Glutamatergic neuron (in vitro differentiated cells): ENCODE measurements at regions not wholly inside any gene's neighbourhood (a gene's known extent, or its start where the extent isn't known, plus 50 kb on each side); places are given as distances from the start of the nearest gene placed in this dataset.

Source experiments
- DNase-seq: peaks from one replicate; pipeline ENCODE4 v3.0.0; 2022
- H3K27ac Mint-ChIP-seq: one replicate; pipeline ENCODE4 v1.8.0; 2020; ENCODE audit warnings: mild to moderate bottlenecking, mixed read lengths, inconsistent platforms; ENCODE audit not compliant: unreplicated experiment
- H3K27me3 Mint-ChIP-seq: one replicate; pipeline ENCODE4 v1.8.0; 2020; ENCODE audit warnings: mild to moderate bottlenecking, moderate library complexity, mixed read lengths, inconsistent platforms; ENCODE audit not compliant: unreplicated experiment
- H3K36me3 Mint-ChIP-seq: one replicate; pipeline ENCODE4 v1.8.0; 2020; ENCODE audit warnings: mild to moderate bottlenecking, mixed read lengths, inconsistent platforms; ENCODE audit not compliant: unreplicated experiment
- H3K4me1 Mint-ChIP-seq: one replicate; pipeline ENCODE4 v1.8.0; 2020; ENCODE audit warnings: mild to moderate bottlenecking, low read depth, mixed read lengths, inconsistent platforms; ENCODE audit not compliant: unreplicated experiment
- H3K4me3 Mint-ChIP-seq: one replicate; pipeline ENCODE4 v1.8.0; 2020; ENCODE audit warnings: mild to moderate bottlenecking, mixed read lengths, inconsistent platforms; ENCODE audit not compliant: unreplicated experiment
- H3K9me3 Mint-ChIP-seq: one replicate; pipeline ENCODE4 v1.8.0; 2020; ENCODE audit warnings: mild to moderate bottlenecking, moderate library complexity, mixed read lengths, inconsistent platforms; ENCODE audit not compliant: unreplicated experiment
- CTCF ChIP-seq: fragments of 200-600 bp; sonication (generic); IDR thresholded peaks from one replicate; pipeline ENCODE4 v1.5.0; 2021; ENCODE audit not compliant: partially characterized antibody, unreplicated experiment

DNA sequence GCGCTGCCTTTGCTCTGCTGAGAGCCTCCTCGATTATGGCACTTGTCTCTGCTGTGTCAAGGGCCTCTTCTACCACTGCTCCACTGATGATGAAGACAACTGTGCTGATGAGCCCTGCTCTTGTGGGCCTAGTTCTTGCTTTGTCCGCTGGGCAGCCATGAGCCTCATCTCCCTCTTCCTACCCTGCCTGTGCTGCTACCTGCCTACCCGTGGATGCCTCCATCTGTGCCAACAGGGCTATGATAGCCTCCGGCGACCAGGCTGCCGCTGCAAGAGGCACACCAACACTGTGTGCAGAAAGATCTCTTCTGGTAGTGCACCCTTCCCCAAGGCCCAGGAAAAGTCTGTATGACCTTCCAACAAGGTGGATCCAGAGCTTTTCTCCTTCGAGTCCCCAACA, 106.8 kb upstream of the VAMP7 start:
- Mint-ChIP-seq H3K4me1 (no peaks in the 10 kb centered on the region), H3K27ac (no peak overlapping the region), H3K9me3 (peaks cover 4% of the 10 kb centered on the region), H3K36me3 (peaks cover 4% of the 10 kb centered on the region), H3K4me3 (no peak overlapping the region), H3K27me3 (no peaks in the 10 kb centered on the region)
- no peak for DNase-seq
- TF ChIP-seq CTCF: no peak

- Mint-ChIP-seq H3K4me3 (peak overlapping the region; percentile 88), H3K4me1 (no peaks in the 10 kb centered on the region), H3K27ac (peak overlapping the region; percentile 35), H3K36me3 (no peaks in the 10 kb centered on the region), H3K27me3 (no peaks in the 10 kb centered on the region), H3K9me3 (peaks cover 6% of the 10 kb centered on the region)
- no peak for TF ChIP-seq CTCF
- DNase-seq: no peak
Measured at GRCh38 chrX:155767876-155768769, 113.0 kb upstream of the VAMP7 start.

DNA sequence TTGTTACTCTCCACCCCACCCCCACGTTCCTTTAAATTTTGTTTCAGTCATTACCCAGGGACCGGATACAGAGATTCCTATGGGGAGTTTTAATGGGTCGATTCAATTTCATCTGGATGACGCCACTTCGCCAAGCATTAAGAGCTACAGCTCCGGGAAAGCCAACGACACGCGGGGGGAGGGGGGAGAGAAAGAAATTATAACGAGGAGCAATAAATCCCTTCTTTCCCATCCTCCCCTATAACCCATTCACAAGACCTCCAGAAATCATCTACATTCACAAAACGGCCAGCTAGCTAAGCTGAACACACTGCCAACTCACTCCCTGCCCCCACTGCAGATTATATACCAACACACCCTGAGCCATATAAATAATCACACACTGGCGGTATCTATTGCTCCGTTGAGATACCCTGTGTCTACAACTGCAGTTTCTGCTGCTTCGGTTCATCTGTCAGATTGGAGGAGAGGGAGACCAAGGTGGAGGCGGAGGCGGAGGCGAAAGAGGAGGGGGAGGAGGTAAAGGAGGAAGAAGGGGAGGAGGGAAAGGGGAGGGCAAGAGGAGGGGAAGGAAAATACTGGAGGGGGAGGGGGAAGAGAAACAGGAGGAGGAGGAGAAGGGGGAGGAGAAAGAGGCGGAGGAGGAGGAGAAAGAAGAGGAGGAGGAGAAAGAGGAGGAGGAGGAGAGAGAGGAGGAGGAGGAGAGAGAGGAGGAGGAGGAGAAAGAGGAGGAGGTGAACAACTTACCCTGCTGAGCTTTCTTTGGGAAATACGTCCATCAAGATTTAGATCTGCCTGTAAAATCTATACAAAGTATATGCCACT, 113.9 kb upstream of the VAMP7 start:
- DNase-seq: peak; percentile 40
- Mint-ChIP-seq H3K4me3 (peak overlapping the region; percentile 88), H3K27me3 (no peaks in the 10 kb centered on the region), H3K4me1 (no peaks in the 10 kb centered on the region), H3K36me3 (no peaks in the 10 kb centered on the region), H3K9me3 (peaks cover 6% of the 10 kb centered on the region), H3K27ac (peak overlapping the region; percentile 94)
- TF ChIP-seq CTCF: no peak

- Mint-ChIP-seq H3K4me3 (peak overlapping the region; percentile 88), H3K9me3 (peaks cover 6% of the 10 kb centered on the region), H3K36me3 (no peaks in the 10 kb centered on the region), H3K27ac (peak overlapping the region; percentile 94), H3K4me1 (no peaks in the 10 kb centered on the region), H3K27me3 (no peaks in the 10 kb centered on the region)
- DNase-seq: no peak
- no peak for TF ChIP-seq CTCF
Measured at GRCh38 chrX:155766321-155766720, 114.8 kb upstream of the VAMP7 start.

- H3K27ac Mint-ChIP-seq: no peak overlapping the region
- H3K9me3 Mint-ChIP-seq: no peaks in the 10 kb centered on the region
- DNase-seq: no peak
- no peaks in the 10 kb centered on the region for H3K36me3 Mint-ChIP-seq
- no peak for TF ChIP-seq CTCF
- no peak overlapping the region for H3K4me3 Mint-ChIP-seq
- no peaks in the 10 kb centered on the region for H3K4me1 Mint-ChIP-seq
- H3K27me3 Mint-ChIP-seq: no peaks in the 10 kb centered on the region
Measured at GRCh38 chrX:155761185-155761584, 120.0 kb upstream of the VAMP7 start.
